IPS DF 6.9 (cell line): ENCODE measurements at regions not wholly inside any gene's neighbourhood (a gene's known extent, or its start where the extent isn't known, plus 50 kb on each side); places are given as distances from the start of the nearest gene placed in this dataset.

ENCODE experiments used
- DNase-seq: peaks from one replicate; pipeline ENCODE4 v3.0.0-alpha.2; 2013; ENCODE audit warnings: low read depth, low spot score
- H3K27ac ChIP-seq: one replicate; pipeline ENCODE4 v1.5.1; 2013; ENCODE audit warnings: low read length, control low read depth
- H3K27me3 ChIP-seq: 2 replicates; pipeline ENCODE4 v1.6.1; 2013; ENCODE audit warnings: mild to moderate bottlenecking, low read length; ENCODE audit not compliant: control insufficient read depth, insufficient read depth
- H3K36me3 ChIP-seq: 2 replicates; pipeline ENCODE4 v1.6.1; 2013; ENCODE audit warnings: low read length; ENCODE audit not compliant: control insufficient read depth, insufficient read depth
- H3K4me1 ChIP-seq: 2 replicates; pipeline ENCODE4 v1.6.1; 2013; ENCODE audit warnings: low read length; ENCODE audit not compliant: control insufficient read depth, insufficient read depth
- H3K4me3 ChIP-seq: 2 replicates; pipeline ENCODE4 v1.5.1; 2013; ENCODE audit warnings: mild to moderate bottlenecking, low read length
- H3K9me3 ChIP-seq: 2 replicates; pipeline ENCODE4 v1.6.1; 2013; ENCODE audit warnings: low read length, inconsistent platforms; ENCODE audit not compliant: control insufficient read depth, insufficient read depth
- WGBS: extraction: QIAGEN DNeasy Blood & Tissue Kit; methylation state at CpG from one replicate; pipeline ENCODE4 v1.1.7; 2013; ENCODE audit warnings: mixed read lengths, missing lambda C conversion rate; ENCODE audit not compliant: insufficient read length, insufficient coverage; 5-methylcytosine and 5-hydroxymethylcytosine counted together

DNA sequence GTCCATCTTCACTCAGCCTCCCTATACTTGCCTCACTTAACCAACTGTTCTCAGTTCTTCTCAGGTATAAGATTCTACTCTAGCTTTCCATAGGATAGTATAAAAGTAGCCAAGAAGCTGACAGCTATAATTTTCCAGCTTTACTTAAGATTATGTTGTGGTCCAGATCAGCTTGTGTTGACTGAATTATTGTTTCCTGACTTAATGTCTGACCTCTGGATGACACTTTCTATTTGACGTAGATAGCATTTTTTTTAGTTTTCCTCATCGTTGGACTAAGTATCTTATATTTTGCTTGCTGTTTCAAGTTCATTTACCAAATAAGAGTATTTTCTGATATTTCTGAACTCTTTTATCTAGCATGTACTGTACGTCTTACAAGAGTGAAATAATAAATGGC is 1272.5 kb upstream of the CDH2 start:
- no peaks in the 10 kb centered on the region for H3K27me3 ChIP-seq
- H3K4me1 ChIP-seq = no peaks in the 10 kb centered on the region
- no peak overlapping the region for H3K27ac ChIP-seq
- whole genome bisulfite sequencing = no CpG with 5 or more reads among the region's 3 CpGs
- no peaks in the 10 kb centered on the region for H3K36me3 ChIP-seq
- no peak for DNase-seq
- H3K4me3 ChIP-seq = no peak overlapping the region
- H3K9me3 ChIP-seq = no peaks in the 10 kb centered on the region

DNA sequence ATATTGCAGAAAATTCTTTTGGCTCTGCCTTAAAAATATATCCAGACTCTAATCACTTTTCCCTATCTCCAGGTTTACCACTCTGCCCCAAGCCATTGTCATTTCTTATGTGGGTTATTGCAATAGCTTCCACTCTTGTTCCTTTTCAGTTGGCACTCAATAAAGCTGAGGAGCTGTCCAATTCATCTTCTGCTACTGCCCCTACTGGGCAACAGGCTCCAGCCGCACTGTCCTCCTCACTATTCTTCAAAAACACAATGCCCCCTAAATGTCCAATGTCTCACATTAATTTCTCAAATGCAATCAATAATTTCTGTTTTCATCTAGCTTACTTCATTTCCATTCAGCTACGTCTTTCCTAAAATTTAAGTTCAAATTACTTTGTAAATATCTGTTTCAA is 1262.5 kb upstream of the CDH2 start:
- no peaks in the 10 kb centered on the region for H3K4me1 ChIP-seq
- no peaks in the 10 kb centered on the region for H3K27me3 ChIP-seq
- H3K27ac ChIP-seq = no peak overlapping the region
- no peaks in the 10 kb centered on the region for H3K9me3 ChIP-seq
- DNase-seq = no peak
- WGBS = no CpG with 5 or more reads among the region's 2 CpGs
- H3K36me3 ChIP-seq = no peaks in the 10 kb centered on the region
- no peak overlapping the region for H3K4me3 ChIP-seq

DNA sequence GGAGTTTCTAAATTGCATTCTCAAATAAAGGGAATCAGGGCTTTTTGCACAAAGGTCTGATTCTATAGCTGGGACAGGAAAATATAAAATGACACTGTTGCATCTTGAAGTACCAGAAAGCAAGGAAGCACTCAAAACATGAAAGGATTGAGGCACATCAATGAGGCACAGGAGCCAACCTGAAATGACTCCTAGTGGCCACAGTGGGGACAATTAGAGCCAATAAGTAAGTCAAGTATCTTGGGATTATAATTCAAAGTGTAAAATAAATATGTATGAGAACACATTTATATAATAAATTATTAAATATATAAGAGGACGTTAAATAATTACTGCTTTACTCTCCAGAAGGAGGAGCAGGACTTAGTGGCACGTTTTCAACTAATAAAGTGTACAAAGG is 1259.5 kb upstream of the CDH2 start:
- H3K27ac ChIP-seq = no peak overlapping the region
- no peak for DNase-seq
- WGBS = no CpG with 5 or more reads among the region's 2 CpGs
- H3K36me3 ChIP-seq = no peaks in the 10 kb centered on the region
- no peaks in the 10 kb centered on the region; the same call in 1 of the 2 replicates for H3K9me3 ChIP-seq
- H3K4me3 ChIP-seq = no peak overlapping the region
- no peaks in the 10 kb centered on the region for H3K4me1 ChIP-seq
- no peaks in the 10 kb centered on the region for H3K27me3 ChIP-seq

DNA sequence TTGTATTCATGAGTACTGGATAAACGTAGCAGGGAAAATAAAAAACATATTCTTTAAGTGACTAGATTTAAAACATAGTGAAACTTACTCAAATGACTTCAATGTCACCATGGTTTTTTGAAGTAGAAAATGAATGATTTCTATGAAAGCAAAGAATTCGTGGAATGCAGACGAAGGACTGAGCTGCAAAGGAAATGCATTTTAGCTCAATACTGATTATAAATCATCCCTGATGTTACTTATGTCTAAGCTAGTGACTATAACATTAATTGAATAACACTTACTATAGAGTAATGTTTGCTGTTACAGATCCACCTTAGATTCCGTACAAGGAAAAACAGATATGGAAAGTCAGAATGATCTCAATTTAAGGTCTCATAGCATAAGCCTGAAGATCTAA is 1257.7 kb upstream of the CDH2 start:
- Histone ChIP-seq H3K9me3 (no peaks in the 10 kb centered on the region; the same call in 1 of the 2 replicates), H3K27me3 (no peaks in the 10 kb centered on the region), H3K27ac (no peak overlapping the region), H3K4me3 (no peak overlapping the region), H3K4me1 (no peaks in the 10 kb centered on the region), H3K36me3 (no peaks in the 10 kb centered on the region)
- WGBS = no CpG with 5 or more reads among the region's 4 CpGs
- no peak for DNase-seq

DNA sequence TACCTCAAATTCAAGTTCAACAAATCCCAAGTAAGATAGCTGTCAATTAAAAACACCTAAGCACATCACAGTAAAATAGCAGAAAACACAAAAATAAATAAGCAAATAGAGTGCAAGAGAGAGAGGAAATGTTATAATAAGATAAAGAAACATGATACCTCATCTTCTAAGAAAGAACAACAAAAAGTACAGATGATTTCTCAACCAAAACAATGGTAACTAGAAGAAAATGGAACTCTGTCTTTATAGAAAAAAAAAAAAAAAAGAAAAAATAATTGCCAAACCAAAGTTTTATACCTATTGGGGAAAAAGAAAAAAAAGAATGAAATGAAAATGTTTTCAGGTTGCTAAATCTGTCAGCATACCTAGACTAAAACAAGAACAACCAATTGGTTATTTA is 1253.5 kb upstream of the CDH2 start:
- Histone ChIP-seq H3K27ac (no peak overlapping the region), H3K27me3 (no peaks in the 10 kb centered on the region), H3K36me3 (no peaks in the 10 kb centered on the region), H3K9me3 (no peaks in the 10 kb centered on the region; the same call in 1 of the 2 replicates), H3K4me1 (no peaks in the 10 kb centered on the region), H3K4me3 (no peak overlapping the region)
- DNase-seq = no peak

DNA sequence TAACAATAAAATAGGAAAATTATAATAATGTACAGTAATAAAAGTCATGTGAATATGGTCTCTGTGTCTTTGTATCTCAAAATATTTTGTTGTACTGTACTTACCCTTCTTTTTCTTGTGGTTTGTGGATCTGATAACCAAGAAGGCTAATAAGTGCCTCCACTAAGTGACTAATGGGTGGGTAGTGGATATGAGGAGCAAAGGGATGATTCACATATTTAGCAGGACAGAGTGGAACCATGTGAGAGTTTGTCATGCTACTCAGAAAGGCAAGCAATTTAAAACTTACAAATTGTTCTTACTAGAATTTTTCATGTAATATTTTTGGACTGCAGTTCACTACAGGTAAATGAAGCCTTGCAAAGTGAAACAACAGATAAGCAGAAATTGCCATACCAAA is 1241.2 kb upstream of the CDH2 start:
- no peaks in the 10 kb centered on the region for H3K27me3 ChIP-seq
- DNase-seq = no peak
- H3K4me1 ChIP-seq = no peaks in the 10 kb centered on the region
- no peak overlapping the region for H3K4me3 ChIP-seq
- H3K9me3 ChIP-seq = no peaks in the 10 kb centered on the region; the same call in 1 of the 2 replicates
- no peaks in the 10 kb centered on the region for H3K36me3 ChIP-seq
- H3K27ac ChIP-seq = no peak overlapping the region

DNA sequence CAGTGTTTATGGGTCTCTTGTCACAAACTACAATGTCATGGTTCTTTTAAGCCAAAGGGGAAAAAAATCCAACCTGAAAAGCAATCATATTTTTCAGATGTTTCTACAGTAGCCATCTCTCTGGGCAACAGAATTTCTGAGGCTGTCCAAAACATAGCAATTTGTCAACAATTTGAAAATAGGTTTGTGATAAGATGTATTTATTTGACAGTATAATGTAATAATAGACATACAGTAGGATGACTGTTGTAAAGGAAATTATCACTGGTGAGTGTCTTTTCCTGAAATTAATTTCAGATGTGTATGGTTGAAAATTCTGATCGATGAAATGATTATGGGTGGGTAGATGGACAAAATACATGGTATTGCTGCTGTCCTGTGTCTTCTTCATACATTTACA is 1230.1 kb upstream of the CDH2 start:
- no peaks in the 10 kb centered on the region for H3K36me3 ChIP-seq
- no CpG with 5 or more reads among the region's 1 CpG for WGBS
- no peak for DNase-seq
- no peaks in the 10 kb centered on the region for H3K27me3 ChIP-seq
- no peak overlapping the region for H3K4me3 ChIP-seq
- no peaks in the 10 kb centered on the region for H3K4me1 ChIP-seq
- H3K27ac ChIP-seq = no peak overlapping the region
- H3K9me3 ChIP-seq = no peaks in the 10 kb centered on the region

DNA sequence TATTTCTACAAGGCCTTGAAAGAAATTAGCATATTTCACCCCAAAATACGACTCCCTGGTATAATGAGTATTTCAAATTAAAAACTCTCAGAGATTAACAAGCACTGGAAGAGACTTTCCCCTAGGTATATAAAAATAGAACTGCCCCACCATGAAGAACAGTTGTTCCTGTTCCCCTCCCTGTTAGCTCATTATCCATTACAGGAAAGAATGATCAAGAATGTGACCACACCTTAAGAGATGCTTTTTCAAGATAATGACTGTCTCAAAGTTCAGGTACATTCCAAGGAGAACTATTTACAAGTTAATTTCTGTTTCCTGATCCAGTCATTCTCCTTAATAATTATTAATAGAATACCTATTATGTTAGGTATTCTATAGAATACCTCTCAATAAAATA is 1220.6 kb upstream of the CDH2 start:
- Histone ChIP-seq H3K27me3 (no peaks in the 10 kb centered on the region), H3K9me3 (no peaks in the 10 kb centered on the region), H3K36me3 (no peaks in the 10 kb centered on the region), H3K4me1 (no peaks in the 10 kb centered on the region), H3K4me3 (no peak overlapping the region), H3K27ac (no peak overlapping the region)
- no CpG with 5 or more reads among the region's 1 CpG for WGBS
- DNase-seq = no peak

DNA sequence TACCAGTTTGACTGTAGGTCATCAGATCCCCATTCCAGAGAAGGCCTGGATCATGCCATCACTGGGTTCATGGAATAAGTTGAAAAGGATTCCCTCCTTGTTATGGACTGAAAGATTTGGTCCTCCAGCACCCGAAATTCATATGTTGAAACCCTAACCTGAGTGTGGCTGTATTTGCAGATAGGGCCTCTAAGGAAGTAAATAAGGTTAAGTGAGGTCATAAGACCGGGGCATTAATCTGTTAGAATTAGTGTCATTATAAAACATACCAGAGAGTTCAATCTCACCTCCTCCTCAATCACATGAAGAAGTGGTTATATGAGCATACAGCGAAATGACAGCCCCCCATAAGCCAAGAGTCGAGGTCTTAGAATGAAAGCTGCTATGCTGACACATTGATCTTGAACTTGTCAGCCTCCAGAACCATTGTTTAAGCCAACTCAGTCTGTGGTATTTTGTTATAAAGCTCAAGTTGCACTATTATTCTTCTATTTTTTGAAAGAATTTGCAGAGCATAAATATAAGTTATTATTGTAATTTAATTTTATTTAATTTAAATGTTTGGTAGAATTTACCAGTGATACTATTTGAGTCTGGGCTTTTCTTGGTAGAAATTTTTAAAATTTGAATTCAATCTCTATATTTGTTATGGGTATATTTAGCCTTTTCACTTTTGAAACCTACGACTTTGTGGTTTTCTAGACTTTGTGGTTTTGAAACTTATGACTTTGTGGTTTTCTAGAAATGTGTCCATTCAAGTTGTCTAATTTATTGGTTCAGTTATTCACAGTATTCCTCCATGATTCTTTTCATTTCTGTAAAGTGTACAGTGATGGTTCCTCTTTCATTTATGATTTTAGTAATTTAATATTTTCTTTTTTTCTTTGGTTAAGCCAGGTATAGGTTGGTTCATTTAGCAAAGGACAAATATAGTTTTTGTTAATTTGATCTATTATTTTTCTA is 1206.7 kb upstream of the CDH2 start:
- Histone ChIP-seq H3K4me1 (no peaks in the 10 kb centered on the region), H3K36me3 (no peaks in the 10 kb centered on the region), H3K27me3 (no peaks in the 10 kb centered on the region), H3K27ac (no peak overlapping the region), H3K9me3 (no peaks in the 10 kb centered on the region), H3K4me3 (no peak overlapping the region)
- WGBS = no CpG with 5 or more reads among the region's 5 CpGs
- DNase-seq = no peak

DNA sequence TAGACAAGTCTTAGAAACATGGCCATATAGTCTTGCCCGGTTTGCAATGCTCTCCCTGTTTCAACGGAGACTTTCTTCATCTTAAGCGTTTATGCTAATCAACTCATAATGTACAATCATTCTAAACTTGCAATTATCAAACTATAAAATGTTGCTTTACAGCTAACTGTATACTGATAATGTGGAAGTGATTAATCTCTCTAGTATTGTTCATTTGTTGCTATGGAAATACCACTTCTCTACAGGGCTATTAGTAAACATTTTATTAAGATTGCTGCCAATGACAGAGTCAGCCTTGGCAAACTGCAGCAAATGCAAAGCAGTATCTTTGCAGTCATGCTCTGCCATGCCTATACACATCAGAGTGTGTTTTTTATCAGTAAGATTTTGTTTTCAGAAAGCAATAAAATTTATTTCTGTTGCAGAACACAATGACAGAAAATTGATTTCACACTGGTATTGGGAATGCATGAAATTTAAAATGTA is 1201.8 kb upstream of the CDH2 start:
- H3K27ac ChIP-seq = no peak overlapping the region
- H3K9me3 ChIP-seq = no peaks in the 10 kb centered on the region
- WGBS = no CpG with 5 or more reads among the region's 3 CpGs
- H3K4me3 ChIP-seq = no peak overlapping the region
- H3K27me3 ChIP-seq = no peaks in the 10 kb centered on the region
- no peaks in the 10 kb centered on the region for H3K4me1 ChIP-seq
- no peaks in the 10 kb centered on the region for H3K36me3 ChIP-seq
- DNase-seq = no peak

DNA sequence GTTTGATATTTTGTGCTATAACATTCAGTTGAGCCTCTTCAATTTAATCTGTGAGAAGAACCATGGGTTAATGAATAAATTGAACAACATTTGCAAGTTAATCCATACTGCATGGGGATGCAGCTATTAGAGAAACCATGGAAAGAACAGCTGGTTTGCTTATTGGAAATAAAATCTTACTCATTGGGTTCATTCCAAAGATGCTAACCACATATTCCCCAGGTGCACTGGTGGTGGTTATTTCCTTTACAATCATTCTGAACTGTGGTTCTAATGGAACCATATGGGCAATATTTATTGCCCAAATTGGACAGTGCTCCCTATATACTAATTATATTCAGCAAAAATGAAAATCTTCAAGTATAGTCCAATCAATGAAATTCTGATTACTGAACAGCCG is 1200.4 kb upstream of the CDH2 start:
- Histone ChIP-seq H3K4me1 (no peaks in the 10 kb centered on the region), H3K27ac (no peak overlapping the region), H3K27me3 (no peaks in the 10 kb centered on the region), H3K36me3 (no peaks in the 10 kb centered on the region), H3K4me3 (no peak overlapping the region), H3K9me3 (no peaks in the 10 kb centered on the region)
- WGBS = 100% methylated on average over 1 of the region's 1 CpG
- no peak for DNase-seq
